Tibial nerve (tissue), 4 donors: ENCODE measurements at regions not wholly inside any gene's neighbourhood (a gene's known extent, or its start where the extent isn't known, plus 50 kb on each side); places are given as distances from the start of the nearest gene placed in this dataset.

Source experiments
- DNase-seq, 2 donors: peaks; one replicate each; pipeline ENCODE4 v3.0.0-alpha.2; 2019; ENCODE audit warnings: low spot score in 2 of 2
- H3K27ac ChIP-seq, 4 donors: fragments of 200-600 bp; sonication (generic) in 3 of 4; one replicate each; pipeline ENCODE4 v1.5.1; 2017 to 2019; ENCODE audit warnings: mild to moderate bottlenecking in 1 of 4
- H3K27me3 ChIP-seq, 2 donors: fragments of 200-600 bp; sonication (generic) in 1 of 2; one replicate each; pipeline versions ENCODE4 v1.5.1 to v1.6.0; 2017 to 2019
- H3K36me3 ChIP-seq, 3 donors: fragments of 200-600 bp; sonication (generic); one replicate each; pipeline ENCODE4 v1.5.1; 2018 to 2019
- H3K4me1 ChIP-seq, 4 donors: fragments of 200-600 bp; sonication (generic) in 3 of 4; one replicate each; pipeline ENCODE4 v1.5.1; 2017 to 2019
- H3K4me3 ChIP-seq, 4 donors: fragments of 200-600 bp; sonication (generic) in 3 of 4; one replicate each; pipeline ENCODE4 v1.5.1; 2017 to 2019; ENCODE audit warnings: mild to moderate bottlenecking in 1 of 4, moderate library complexity in 1 of 4
- H3K9me3 ChIP-seq, 4 donors: fragments of 200-600 bp; sonication (generic) in 3 of 4; one replicate each; pipeline ENCODE4 v1.5.1; 2017 to 2019
- CTCF ChIP-seq, 5 experiments: fragments of 200-600 bp in 3 of 5; fragments of 450-650 bp in 2 of 5; sonication (generic) in 3 of 5; IDR thresholded peaks; one replicate each; pipeline ENCODE4 v1.5.1; 2016 to 2019; ENCODE audit warnings: antibody characterized with exemption in 5 of 5, mild to moderate bottlenecking in 3 of 5, moderate library complexity in 2 of 5
- EP300 ChIP-seq, 2 donors: sonication (generic); formaldehyde crosslinking; IDR thresholded peaks; one replicate each; pipeline ENCODE4 v1.6.1; 2017; ENCODE audit warnings: antibody characterized with exemption in 2 of 2, mild to moderate bottlenecking in 1 of 2
- POLR2A ChIP-seq, 2 donors: fragments of 450-650 bp; IDR thresholded peaks; one replicate each; pipeline ENCODE4 v1.6.1; 2017; ENCODE audit warnings: antibody characterized with exemption in 2 of 2, mild to moderate bottlenecking in 2 of 2, moderate library complexity in 2 of 2
- WGBS, 2 donors: methylation state at CpG; one replicate each; pipeline ENCODE4 v1.1.5; 2018; 5-methylcytosine and 5-hydroxymethylcytosine counted together

DNA sequence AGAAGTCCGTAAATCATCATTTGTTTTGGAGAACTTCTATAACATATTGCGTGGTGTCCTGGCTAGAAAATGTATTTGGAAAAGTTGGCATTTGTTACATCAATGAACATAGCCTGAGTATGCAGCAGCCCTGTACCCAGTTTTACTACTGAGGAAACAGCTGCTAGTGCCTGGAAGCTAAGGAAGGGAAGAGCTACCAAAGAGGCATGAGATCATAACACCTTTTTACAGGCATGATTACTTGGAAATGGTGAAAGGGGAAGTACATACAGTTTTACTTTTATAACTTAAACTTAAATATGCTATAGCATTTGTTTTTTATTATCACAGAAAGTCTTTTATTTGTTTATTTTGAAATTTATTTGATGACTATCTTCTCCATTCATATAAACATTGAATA, 128.4 kb upstream of the MC4R start:
- TF ChIP-seq CTCF (IDR thresholded peaks at IDR 0.05) (no peak), EP300 (IDR thresholded peaks at IDR 0.05) (no peak), POLR2A (IDR thresholded peaks at IDR 0.05) (no peak)
- Histone ChIP-seq H3K4me1 (no peaks in the 10 kb centered on the region), H3K27ac (no peak overlapping the region), H3K36me3 (no peaks in the 10 kb centered on the region), H3K27me3 (no peaks in the 10 kb centered on the region), H3K4me3 (no peak overlapping the region), H3K9me3 (no peaks in the 10 kb centered on the region)
- 92 to 93% methylated on average over 2 of the region's 2 CpGs for WGBS, 2 donors
- DNase-seq = no peak

- 84 to 86% methylated on average over 5 of the region's 5 CpGs for WGBS, 2 donors
- no peaks in the 10 kb centered on the region for H3K9me3 ChIP-seq
- no peak overlapping the region for H3K27ac ChIP-seq
- no peaks in the 10 kb centered on the region for H3K36me3 ChIP-seq
- no peaks in the 10 kb centered on the region for H3K27me3 ChIP-seq
- no peaks in the 10 kb centered on the region for H3K4me1 ChIP-seq
- DNase-seq = no peak
- no peak for TF ChIP-seq EP300 (IDR thresholded peaks at IDR 0.05)
- no peak overlapping the region for H3K4me3 ChIP-seq
Measured at GRCh38 chr18:60502591-60502990, 130.0 kb upstream of the MC4R start.

DNA sequence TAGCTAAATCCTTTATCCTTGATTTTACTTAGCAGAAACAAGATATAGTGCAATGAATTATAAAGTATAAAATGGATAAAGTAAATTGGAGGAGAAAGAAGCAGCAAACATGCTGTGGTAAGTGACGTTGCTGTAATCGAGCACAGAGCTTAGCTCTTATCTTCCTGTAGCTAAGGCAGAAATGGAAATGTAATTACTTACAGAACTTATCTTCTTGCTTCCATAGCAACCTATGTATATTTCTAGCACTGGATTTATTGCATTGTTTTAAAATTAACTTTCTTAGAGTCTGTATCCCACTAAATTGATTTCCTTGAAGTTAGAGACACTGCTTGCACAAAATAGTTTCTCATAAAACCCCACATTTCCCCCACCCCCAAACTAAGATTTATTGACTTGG, 130.6 kb upstream of the MC4R start:
- no peak for TF ChIP-seq CTCF (IDR thresholded peaks at IDR 0.05)
- no peak for TF ChIP-seq POLR2A (IDR thresholded peaks at IDR 0.05)
- no peak for TF ChIP-seq EP300 (IDR thresholded peaks at IDR 0.05)
- no peak for DNase-seq
- WGBS, 2 donors = 47 to 50% methylated on average over 2 of the region's 2 CpGs

DNA sequence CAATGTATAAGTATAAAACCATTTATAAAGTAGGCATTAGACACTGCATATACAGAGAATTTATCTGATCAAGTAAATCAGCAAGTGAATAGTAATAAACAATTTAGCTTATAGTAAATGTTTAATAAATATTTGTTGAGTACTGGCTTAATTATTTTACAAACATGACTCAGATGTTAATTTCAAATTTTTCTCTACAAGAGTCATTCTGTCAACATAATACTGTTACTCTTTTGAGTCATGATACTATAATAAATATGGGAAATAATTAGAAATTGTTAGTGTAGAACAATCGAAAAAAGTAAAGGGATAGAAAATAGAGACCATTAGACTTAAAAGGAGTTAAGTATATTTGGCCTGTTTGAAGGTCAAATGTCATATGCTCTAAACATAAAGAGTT, 133.6 kb upstream of the MC4R start:
- TF ChIP-seq EP300 (IDR thresholded peaks at IDR 0.05) (no peak), POLR2A (IDR thresholded peaks at IDR 0.05) (no peak), CTCF (IDR thresholded peaks at IDR 0.05) (no peak)
- Histone ChIP-seq H3K9me3 (no peaks in the 10 kb centered on the region), H3K27ac (no peak overlapping the region), H3K4me3 (no peak overlapping the region), H3K27me3 (no peaks in the 10 kb centered on the region), H3K4me1 (no peaks in the 10 kb centered on the region), H3K36me3 (no peaks in the 10 kb centered on the region)
- 59 to 62% methylated on average over 1 of the region's 1 CpG for WGBS, 2 donors
- DNase-seq = no peak

More for the DNA sequence above, 130.6 kb upstream of the MC4R start:
- Histone ChIP-seq H3K27ac (no peak overlapping the region), H3K27me3 (no peaks in the 10 kb centered on the region), H3K4me1 (no peaks in the 10 kb centered on the region), H3K36me3 (no peaks in the 10 kb centered on the region), H3K4me3 (no peak overlapping the region), H3K9me3 (no peaks in the 10 kb centered on the region)

DNA sequence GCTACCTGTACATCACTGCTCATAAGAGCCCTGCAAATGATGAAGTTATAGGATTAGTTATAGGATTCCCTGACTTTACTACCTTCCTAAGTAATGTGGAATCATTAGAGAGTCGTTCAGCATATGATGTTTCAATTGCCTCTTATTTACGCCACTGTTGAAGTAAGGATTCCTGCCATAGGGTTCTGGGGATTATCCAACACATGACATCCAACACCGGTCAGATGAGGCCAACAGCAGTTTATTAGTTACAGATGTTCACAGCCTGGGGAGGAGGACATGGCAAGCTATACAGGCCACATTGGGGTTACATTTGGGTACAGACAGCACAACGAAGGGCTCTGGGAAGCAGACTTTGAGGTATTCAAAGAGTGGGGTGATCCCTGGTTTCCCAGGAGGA, 134.1 kb upstream of the MC4R start:
- Histone ChIP-seq H3K27me3 (no peaks in the 10 kb centered on the region), H3K36me3 (no peaks in the 10 kb centered on the region), H3K4me1 (no peaks in the 10 kb centered on the region), H3K9me3 (no peaks in the 10 kb centered on the region), H3K27ac (no peak overlapping the region), H3K4me3 (no peak overlapping the region)
- TF ChIP-seq CTCF (IDR thresholded peaks at IDR 0.05) (no peak), POLR2A (IDR thresholded peaks at IDR 0.05) (no peak), EP300 (IDR thresholded peaks at IDR 0.05) (no peak)
- 53 to 57% methylated on average over 4 of the region's 4 CpGs for WGBS, 2 donors
- no peak for DNase-seq

GRCh38 chr18:60508108-60508507, 135.5 kb upstream of the MC4R start:
- no peaks in the 10 kb centered on the region for H3K4me1 ChIP-seq
- no peaks in the 10 kb centered on the region for H3K9me3 ChIP-seq
- H3K4me3 ChIP-seq = no peak overlapping the region
- no peaks in the 10 kb centered on the region for H3K27me3 ChIP-seq
- H3K36me3 ChIP-seq = no peaks in the 10 kb centered on the region
- H3K27ac ChIP-seq = no peak overlapping the region
- no peak for DNase-seq
- WGBS, 2 donors = 58 to 62% methylated on average over 2 of the region's 2 CpGs
- TF ChIP-seq EP300 (IDR thresholded peaks at IDR 0.05) (no peak), CTCF (IDR thresholded peaks at IDR 0.05) (no peak), POLR2A (IDR thresholded peaks at IDR 0.05) (no peak)
